Right atrium auricular region (tissue), 2 donors: ENCODE measurements at regions not wholly inside any gene's neighbourhood (a gene's known extent, or its start where the extent isn't known, plus 50 kb on each side); places are given as distances from the start of the nearest gene placed in this dataset.

Source experiments
- DNase-seq: peaks from one replicate; pipeline ENCODE4 v3.0.0-alpha.2; 2019; ENCODE audit warnings: low spot score
- H3K27ac ChIP-seq, 2 donors: fragments of 200-600 bp; sonication (generic); 1 replicate in 1 of 2; 2 replicates in 1 of 2; pipeline ENCODE4 v1.5.1; 2016 to 2019
- H3K27me3 ChIP-seq, 2 donors: fragments of 200-600 bp; sonication (generic); one replicate each; pipeline versions ENCODE4 v1.5.1 to v1.6.0; 2017 to 2019
- H3K36me3 ChIP-seq: fragments of 200-600 bp; sonication (generic); one replicate; pipeline ENCODE4 v1.5.1; 2016
- H3K4me1 ChIP-seq, 2 donors: fragments of 200-600 bp; sonication (generic); one replicate each; pipeline versions ENCODE4 v1.5.1 to v1.6.0; 2017 to 2019
- H3K4me3 ChIP-seq, 2 donors: fragments of 200-600 bp; sonication (generic); 1 replicate in 1 of 2; 2 replicates in 1 of 2; pipeline ENCODE4 v1.5.1; 2017 to 2019; ENCODE audit warnings: mild to moderate bottlenecking in 1 of 2, moderate library complexity in 1 of 2
- H3K9me3 ChIP-seq, 2 donors: fragments of 200-600 bp; sonication (generic); one replicate each; pipeline ENCODE4 v1.5.1; 2019
- TF ChIP-seq, protein P1 (sequence below), 2 donors: fragments of 200-600 bp; sonication (generic); IDR thresholded peaks; one replicate each; pipeline ENCODE4 v1.5.1; 2019; ENCODE audit warnings: antibody characterized with exemption in 2 of 2

DNA sequence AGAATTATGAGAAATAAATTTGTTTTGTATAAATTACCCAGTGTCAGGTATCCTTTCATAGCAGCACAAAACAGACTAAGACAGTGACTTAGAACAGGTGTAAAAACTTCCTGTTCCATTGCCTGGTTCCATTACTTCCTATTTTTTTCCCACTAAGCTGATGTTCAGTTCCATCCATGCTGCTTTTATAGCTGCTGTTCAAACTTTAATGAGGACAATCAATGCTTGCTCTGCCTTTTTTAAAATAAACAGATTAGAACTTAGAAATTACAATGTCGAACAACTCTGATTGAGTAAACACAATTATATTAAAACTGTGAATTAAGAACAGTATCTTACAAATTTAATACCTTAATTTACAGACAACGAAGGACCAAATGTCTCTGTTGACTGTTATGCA, 818.9 kb downstream of the OLFM4 start:
- no peak overlapping the region for H3K4me3 ChIP-seq
- H3K9me3 ChIP-seq, result no peaks in the 10 kb centered on the region
- H3K4me1 ChIP-seq, result no peaks in the 10 kb centered on the region
- no peak for DNase-seq
- H3K36me3 ChIP-seq, result no peaks in the 10 kb centered on the region
- no peak overlapping the region for H3K27ac ChIP-seq
- TF ChIP-seq, protein P1, sequence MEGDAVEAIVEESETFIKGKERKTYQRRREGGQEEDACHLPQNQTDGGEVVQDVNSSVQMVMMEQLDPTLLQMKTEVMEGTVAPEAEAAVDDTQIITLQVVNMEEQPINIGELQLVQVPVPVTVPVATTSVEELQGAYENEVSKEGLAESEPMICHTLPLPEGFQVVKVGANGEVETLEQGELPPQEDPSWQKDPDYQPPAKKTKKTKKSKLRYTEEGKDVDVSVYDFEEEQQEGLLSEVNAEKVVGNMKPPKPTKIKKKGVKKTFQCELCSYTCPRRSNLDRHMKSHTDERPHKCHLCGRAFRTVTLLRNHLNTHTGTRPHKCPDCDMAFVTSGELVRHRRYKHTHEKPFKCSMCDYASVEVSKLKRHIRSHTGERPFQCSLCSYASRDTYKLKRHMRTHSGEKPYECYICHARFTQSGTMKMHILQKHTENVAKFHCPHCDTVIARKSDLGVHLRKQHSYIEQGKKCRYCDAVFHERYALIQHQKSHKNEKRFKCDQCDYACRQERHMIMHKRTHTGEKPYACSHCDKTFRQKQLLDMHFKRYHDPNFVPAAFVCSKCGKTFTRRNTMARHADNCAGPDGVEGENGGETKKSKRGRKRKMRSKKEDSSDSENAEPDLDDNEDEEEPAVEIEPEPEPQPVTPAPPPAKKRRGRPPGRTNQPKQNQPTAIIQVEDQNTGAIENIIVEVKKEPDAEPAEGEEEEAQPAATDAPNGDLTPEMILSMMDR (IDR thresholded peaks at IDR 0.05), result no peak
- no peaks in the 10 kb centered on the region for H3K27me3 ChIP-seq

- Histone ChIP-seq H3K4me1 (no peaks in the 10 kb centered on the region), H3K9me3 (no peaks in the 10 kb centered on the region), H3K36me3 (no peaks in the 10 kb centered on the region), H3K27me3 (no peaks in the 10 kb centered on the region), H3K27ac (no peak overlapping the region), H3K4me3 (no peak overlapping the region)
- TF ChIP-seq, protein P1 (IDR thresholded peaks at IDR 0.05), result no peak
- no peak for DNase-seq
These were observed 819.9 kb downstream of the OLFM4 start for GRCh38 chr13:53848366-53848961.

GRCh38 chr13:53854321-53854720, 825.7 kb downstream of the OLFM4 start:
- TF ChIP-seq, protein P1 (IDR thresholded peaks at IDR 0.05), result no peak
- H3K36me3 ChIP-seq, result no peaks in the 10 kb centered on the region
- H3K27me3 ChIP-seq, result no peaks in the 10 kb centered on the region
- H3K9me3 ChIP-seq, result no peaks in the 10 kb centered on the region
- H3K4me1 ChIP-seq, result no peaks in the 10 kb centered on the region
- DNase-seq, result no peak
- no peak overlapping the region for H3K4me3 ChIP-seq
- H3K27ac ChIP-seq, result no peak overlapping the region

GRCh38 chr13:53856573-53857195, 828.1 kb downstream of the OLFM4 start:
- no peak for DNase-seq
- H3K36me3 ChIP-seq, result no peaks in the 10 kb centered on the region
- TF ChIP-seq, protein P1 (IDR thresholded peaks at IDR 0.05), result no peak
- no peaks in the 10 kb centered on the region for H3K4me1 ChIP-seq
- H3K27me3 ChIP-seq, result no peaks in the 10 kb centered on the region
- no peak overlapping the region for H3K4me3 ChIP-seq
- H3K9me3 ChIP-seq, result no peaks in the 10 kb centered on the region
- H3K27ac ChIP-seq, result no peak overlapping the region

GRCh38 chr13:53863520-53863919, 834.9 kb downstream of the OLFM4 start:
- Histone ChIP-seq H3K4me3 (no peak overlapping the region), H3K4me1 (no peaks in the 10 kb centered on the region), H3K27ac (no peak overlapping the region), H3K9me3 (no peaks in the 10 kb centered on the region), H3K27me3 (no peaks in the 10 kb centered on the region), H3K36me3 (no peaks in the 10 kb centered on the region)
- TF ChIP-seq, protein P1 (IDR thresholded peaks at IDR 0.05), result no peak
- no peak for DNase-seq

GRCh38 chr13:53873558-53873957, 844.9 kb downstream of the OLFM4 start:
- H3K4me1 ChIP-seq, result no peaks in the 10 kb centered on the region
- H3K27me3 ChIP-seq, result no peaks in the 10 kb centered on the region
- H3K27ac ChIP-seq, result no peak overlapping the region
- no peaks in the 10 kb centered on the region for H3K36me3 ChIP-seq
- TF ChIP-seq, protein P1 (IDR thresholded peaks at IDR 0.05), result no peak
- H3K9me3 ChIP-seq, result no peaks in the 10 kb centered on the region
- H3K4me3 ChIP-seq, result no peak overlapping the region
- DNase-seq, result no peak
